UCSD-AML1 (cell line): ENCODE measurements at regions not wholly inside any gene's neighbourhood (a gene's known extent, or its start where the extent isn't known, plus 50 kb on each side); places are given as distances from the start of the nearest gene placed in this dataset.

Experiments used
- DNase-seq: peaks from one replicate; lab custom pipeline; 2025; ENCODE audit not compliant: unreplicated experiment; lab: John Stamatoyannopoulos, UW

GRCh38 chr4:121277194-121278105 is 103.4 kb downstream of the QRFPR start:
- peak; percentile 8 for DNase-seq

GRCh38 chr4:121273191-121273590 is 107.6 kb downstream of the QRFPR start:
- DNase-seq: no peak

- no peak for DNase-seq
Observed at GRCh38 chr4:121272526-121272925, 108.3 kb downstream of the QRFPR start.

- no peak for DNase-seq
Observed at GRCh38 chr4:121270389-121270788, 106.3 kb upstream of the TNIP3 start.

GRCh38 chr4:121269001-121269400 is 104.9 kb upstream of the TNIP3 start:
- DNase-seq: no peak

- DNase-seq: no peak
Observed at GRCh38 chr4:121266982-121267381, 102.9 kb upstream of the TNIP3 start.

- DNase-seq: no peak
Observed at GRCh38 chr4:121256887-121257466, 92.9 kb upstream of the TNIP3 start.

GRCh38 chr4:121255986-121256750 is 92.0 kb upstream of the TNIP3 start:
- DNase-seq: no peak

GRCh38 chr4:121253961-121254360 is 89.8 kb upstream of the TNIP3 start:
- DNase-seq: no peak

- DNase-seq: peak; percentile 52
Observed at GRCh38 chr4:121252224-121252806, 88.2 kb upstream of the TNIP3 start.

GRCh38 chr4:121248747-121249146 is 84.6 kb upstream of the TNIP3 start:
- DNase-seq: no peak

GRCh38 chr4:121246698-121247097 is 82.6 kb upstream of the TNIP3 start:
- DNase-seq: no peak

GRCh38 chr4:121243485-121243884 is 79.4 kb upstream of the TNIP3 start:
- no peak for DNase-seq

GRCh38 chr4:121242188-121242750 is 78.1 kb upstream of the TNIP3 start:
- no peak for DNase-seq

GRCh38 chr4:121239951-121240350 is 75.8 kb upstream of the TNIP3 start:
- DNase-seq: no peak

- DNase-seq: no peak
Observed at GRCh38 chr4:121238461-121238860, 74.3 kb upstream of the TNIP3 start.

GRCh38 chr4:121237069-121237399 is 72.9 kb upstream of the TNIP3 start:
- DNase-seq: no peak

- no peak for DNase-seq
Observed at GRCh38 chr4:121236353-121237068, 72.4 kb upstream of the TNIP3 start.

GRCh38 chr4:121233982-121234381 is 69.9 kb upstream of the TNIP3 start:
- DNase-seq: no peak

GRCh38 chr4:121229993-121230392 is 65.9 kb upstream of the TNIP3 start:
- no peak for DNase-seq

- no peak for DNase-seq
Observed at GRCh38 chr4:121228848-121229247, 64.7 kb upstream of the TNIP3 start.
